ENCODE measurements at regions not wholly inside any gene's neighbourhood (a gene's known extent, or its start where the extent isn't known, plus 50 kb on each side); places are given as distances from the start of the nearest gene placed in this dataset.

GRCh38 chr2:181399027-181399426 is 58.2 kb upstream of the ITGA4 start:
- Histone ChIP-seq H3K27me3 (ENCODE audit: control insufficient read depth, insufficient read depth, low read length) (no peaks in the 10 kb centered on the region), H3K36me3 (ENCODE audit: control insufficient read depth, insufficient read depth, low read length) (no peaks in the 10 kb centered on the region), H3K4me3 (ENCODE audit: low read depth, low read length) (no peak overlapping the region)
- no peak for TF ChIP-seq CTCF (IDR thresholded peaks at IDR 0.05; ENCODE audit: insufficient read depth, low read length, poor library complexity, severe bottlenecking)
- DNase-seq (ENCODE audit: low read depth): no peak

GRCh38 chr2:181404472-181404871 is 52.7 kb upstream of the ITGA4 start:
- no peak for TF ChIP-seq CTCF (IDR thresholded peaks at IDR 0.05; ENCODE audit: insufficient read depth, low read length, poor library complexity, severe bottlenecking)
- no peak for DNase-seq (ENCODE audit: low read depth)
- no peak overlapping the region for H3K4me3 ChIP-seq (ENCODE audit: low read depth, low read length)

GRCh38 chr2:181407171-181407570 is 50.0 kb upstream of the ITGA4 start:
- no peak overlapping the region for H3K4me3 ChIP-seq (ENCODE audit: low read depth, low read length)
- no peaks in the 10 kb centered on the region for H3K27me3 ChIP-seq (ENCODE audit: control insufficient read depth, insufficient read depth, low read length)
- no peaks in the 10 kb centered on the region for H3K36me3 ChIP-seq (ENCODE audit: control insufficient read depth, insufficient read depth, low read length)
- no peak for DNase-seq (ENCODE audit: low read depth)
- no peak for TF ChIP-seq CTCF (IDR thresholded peaks at IDR 0.05; ENCODE audit: insufficient read depth, low read length, poor library complexity, severe bottlenecking)

More at GRCh38 chr2:181404472-181404871, 52.7 kb upstream of the ITGA4 start:
- Histone ChIP-seq H3K36me3 (ENCODE audit: control insufficient read depth, insufficient read depth, low read length) (no peaks in the 10 kb centered on the region), H3K27me3 (ENCODE audit: control insufficient read depth, insufficient read depth, low read length) (no peaks in the 10 kb centered on the region)
